HFF-Myc (cell line): ENCODE measurements at regions not wholly inside any gene's neighbourhood (a gene's known extent, or its start where the extent isn't known, plus 50 kb on each side); places are given as distances from the start of the nearest gene placed in this dataset.

Source experiments
- DNase-seq: peaks from one replicate; pipeline ENCODE4 v3.0.0-alpha.2; 2011; ENCODE audit warnings: low read depth; ENCODE audit errors: extremely low read depth
- H3K4me3 ChIP-seq: replicated peaks from 2 replicates; pipeline ENCODE4 v1.5.1; 2011; ENCODE audit warnings: low read depth, mild to moderate bottlenecking, control low read depth, low read length
- TF ChIP-seq, protein P1 (sequence below): IDR thresholded peaks from 2 replicates; pipeline ENCODE4 v1.5.1; 2012; ENCODE audit warnings: mild to moderate bottlenecking, low read depth, low read length, control low read depth; ENCODE audit errors: missing control alignments

GRCh38 chr3:154852515-154852914 lies 227.6 kb upstream of the MME start:
- DNase-seq, result no peak
- TF ChIP-seq, protein P1, sequence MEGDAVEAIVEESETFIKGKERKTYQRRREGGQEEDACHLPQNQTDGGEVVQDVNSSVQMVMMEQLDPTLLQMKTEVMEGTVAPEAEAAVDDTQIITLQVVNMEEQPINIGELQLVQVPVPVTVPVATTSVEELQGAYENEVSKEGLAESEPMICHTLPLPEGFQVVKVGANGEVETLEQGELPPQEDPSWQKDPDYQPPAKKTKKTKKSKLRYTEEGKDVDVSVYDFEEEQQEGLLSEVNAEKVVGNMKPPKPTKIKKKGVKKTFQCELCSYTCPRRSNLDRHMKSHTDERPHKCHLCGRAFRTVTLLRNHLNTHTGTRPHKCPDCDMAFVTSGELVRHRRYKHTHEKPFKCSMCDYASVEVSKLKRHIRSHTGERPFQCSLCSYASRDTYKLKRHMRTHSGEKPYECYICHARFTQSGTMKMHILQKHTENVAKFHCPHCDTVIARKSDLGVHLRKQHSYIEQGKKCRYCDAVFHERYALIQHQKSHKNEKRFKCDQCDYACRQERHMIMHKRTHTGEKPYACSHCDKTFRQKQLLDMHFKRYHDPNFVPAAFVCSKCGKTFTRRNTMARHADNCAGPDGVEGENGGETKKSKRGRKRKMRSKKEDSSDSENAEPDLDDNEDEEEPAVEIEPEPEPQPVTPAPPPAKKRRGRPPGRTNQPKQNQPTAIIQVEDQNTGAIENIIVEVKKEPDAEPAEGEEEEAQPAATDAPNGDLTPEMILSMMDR, result no peak
- no peak overlapping the region for H3K4me3 ChIP-seq

DNA sequence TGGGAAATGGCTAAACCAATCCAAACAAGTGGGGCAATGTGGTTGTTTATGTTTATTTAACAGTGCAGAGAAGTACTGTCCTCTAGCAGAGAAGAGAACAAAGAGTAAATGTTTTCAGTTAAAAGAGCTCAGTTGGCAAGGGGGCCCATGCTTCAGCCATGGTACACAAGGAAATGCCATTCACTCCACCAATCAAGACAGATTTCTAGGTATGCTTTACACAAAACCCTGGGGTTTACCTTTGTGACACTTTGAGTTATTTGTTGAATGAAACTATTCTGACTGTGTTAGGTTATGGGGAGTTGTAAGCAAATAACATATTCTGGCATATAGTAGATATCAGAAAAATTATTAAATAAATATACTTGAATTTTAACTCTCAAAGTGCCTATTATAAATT lies 228.5 kb upstream of the MME start:
- no peak for DNase-seq
- H3K4me3 ChIP-seq, result no peak overlapping the region
- TF ChIP-seq, protein P1, result no peak

DNA sequence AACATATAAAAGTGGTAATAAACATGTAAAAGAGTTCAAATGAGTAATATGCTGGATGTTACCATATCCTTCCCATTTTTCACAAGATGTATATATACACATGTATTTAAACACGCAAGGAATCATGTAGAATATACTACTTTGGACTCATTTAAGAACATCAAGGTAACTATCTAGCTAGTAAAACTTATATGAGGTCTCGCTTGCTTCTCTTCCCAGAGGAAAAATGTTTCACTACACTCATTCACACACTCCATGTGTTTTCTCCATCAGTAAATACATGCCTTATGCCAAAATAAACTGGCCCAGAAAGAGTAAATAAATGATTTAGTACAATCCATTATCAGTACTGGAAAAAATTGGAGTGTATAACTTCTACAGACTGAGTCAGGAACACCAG lies 229.2 kb upstream of the MME start:
- no peak overlapping the region for H3K4me3 ChIP-seq
- DNase-seq, result no peak
- TF ChIP-seq, protein P1, result no peak

DNA sequence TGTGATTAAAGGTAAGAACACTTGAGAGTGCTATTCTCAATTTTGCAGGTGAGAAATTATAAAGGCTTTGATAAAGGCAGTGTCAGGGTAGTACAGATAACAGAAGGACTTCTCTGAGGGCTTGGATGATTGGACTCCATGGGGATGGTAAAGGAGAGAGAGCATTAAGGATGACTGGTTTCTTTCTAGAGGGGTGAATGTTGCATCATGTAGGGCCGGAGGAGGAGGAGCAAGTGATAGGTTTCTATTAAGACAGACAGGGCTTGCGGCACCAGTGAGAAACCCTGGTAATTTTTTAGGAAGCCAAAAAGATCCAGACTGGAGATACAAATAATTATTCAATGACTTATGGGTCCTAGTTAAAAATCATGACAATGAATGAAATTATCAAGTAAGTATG lies 230.7 kb upstream of the MME start:
- H3K4me3 ChIP-seq, result no peak overlapping the region

DNA sequence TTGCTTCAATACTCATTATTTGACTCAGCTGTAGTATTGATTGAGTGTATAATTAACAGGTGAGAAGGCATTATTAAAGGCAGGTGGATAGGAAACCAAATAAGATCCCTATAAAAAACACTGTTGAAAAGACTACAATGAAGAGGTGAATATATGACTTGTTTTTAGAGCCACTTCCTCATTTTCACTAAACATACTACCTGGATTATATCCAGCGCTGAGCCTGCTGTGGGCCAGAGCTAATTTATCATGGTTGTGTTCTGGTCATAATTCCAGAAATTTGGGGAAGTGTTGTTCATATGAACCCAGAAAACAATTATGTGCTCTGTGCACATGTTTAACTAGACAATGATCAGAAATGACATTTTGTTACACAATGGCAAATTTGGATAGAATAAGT lies 235.3 kb upstream of the MME start:
- no peak for DNase-seq

More for the DNA sequence above, 230.7 kb upstream of the MME start:
- TF ChIP-seq, protein P1, result no peak
- DNase-seq, result no peak

GRCh38 chr3:154843647-154844046 lies 236.5 kb upstream of the MME start:
- no peak for DNase-seq
- no peak overlapping the region for H3K4me3 ChIP-seq
- TF ChIP-seq, protein P1, result no peak

More for the DNA sequence above, 235.3 kb upstream of the MME start:
- TF ChIP-seq, protein P1, result no peak
- no peak overlapping the region for H3K4me3 ChIP-seq

GRCh38 chr3:154842536-154842935 lies 237.6 kb upstream of the MME start:
- no peak for DNase-seq
- no peak overlapping the region for H3K4me3 ChIP-seq
- TF ChIP-seq, protein P1, result no peak
